Fibroblast of skin of left quadriceps (primary cell): ENCODE measurements at regions not wholly inside any gene's neighbourhood (a gene's known extent, or its start where the extent isn't known, plus 50 kb on each side); places are given as distances from the start of the nearest gene placed in this dataset.

ENCODE experiments used
- DNase-seq, 2 experiments: peaks; one replicate each; pipeline ENCODE4 v3.0.0-alpha.2; 2013; ENCODE audit warnings: low read depth in 2 of 2

- peak; percentile 48 to 50 for DNase-seq
These were observed 88.2 kb upstream of the CAMK2D start for GRCh38 chr4:113849771-113850170.

GRCh38 chr4:113847710-113848109 is 86.2 kb upstream of the CAMK2D start:
- no peak for DNase-seq

GRCh38 chr4:113846433-113846832 is 84.9 kb upstream of the CAMK2D start:
- no peak for DNase-seq

GRCh38 chr4:113845138-113845537 is 83.6 kb upstream of the CAMK2D start:
- no peak for DNase-seq

- no peak for DNase-seq
These were observed 82.8 kb upstream of the CAMK2D start for GRCh38 chr4:113844369-113844768.

- DNase-seq: peak; percentile 84 to 86
These were observed 79.3 kb upstream of the CAMK2D start for GRCh38 chr4:113840861-113841260.

- DNase-seq: no peak
These were observed 76.9 kb upstream of the CAMK2D start for GRCh38 chr4:113838460-113838859.

- DNase-seq: peak; percentile 86 to 87
These were observed 75.9 kb upstream of the CAMK2D start for GRCh38 chr4:113837397-113837796.

- DNase-seq: no peak
These were observed 73.5 kb upstream of the CAMK2D start for GRCh38 chr4:113835005-113835404.

GRCh38 chr4:113834298-113834697 is 72.8 kb upstream of the CAMK2D start:
- no peak for DNase-seq

GRCh38 chr4:113832803-113833202 is 71.3 kb upstream of the CAMK2D start:
- no peak for DNase-seq

- DNase-seq: no peak
These were observed 69.9 kb upstream of the CAMK2D start for GRCh38 chr4:113831457-113831856.

GRCh38 chr4:113828702-113829101 is 67.2 kb upstream of the CAMK2D start:
- DNase-seq: no peak

GRCh38 chr4:113827285-113827684 is 65.7 kb upstream of the CAMK2D start:
- no peak for DNase-seq

- DNase-seq: no peak
These were observed 64.9 kb upstream of the CAMK2D start for GRCh38 chr4:113826421-113826820.

GRCh38 chr4:113825272-113825671 is 63.7 kb upstream of the CAMK2D start:
- DNase-seq: no peak

- no peak for DNase-seq
These were observed 62.9 kb upstream of the CAMK2D start for GRCh38 chr4:113824396-113824795.

- DNase-seq: no peak
These were observed 61.7 kb upstream of the CAMK2D start for GRCh38 chr4:113823291-113823659.

- no peak for DNase-seq
These were observed 61.2 kb upstream of the CAMK2D start for GRCh38 chr4:113822555-113823290.

- DNase-seq: no peak
These were observed 60.3 kb upstream of the CAMK2D start for GRCh38 chr4:113821856-113822255.

- DNase-seq: no peak
These were observed 58.6 kb upstream of the CAMK2D start for GRCh38 chr4:113820108-113820507.

- no peak for DNase-seq
These were observed 54.3 kb upstream of the CAMK2D start for GRCh38 chr4:113815826-113816225.

GRCh38 chr4:113811359-113811758 is 49.8 kb upstream of the CAMK2D start:
- no peak for DNase-seq
